ENCODE measurements at regions not wholly inside any gene's neighbourhood (a gene's known extent, or its start where the extent isn't known, plus 50 kb on each side); places are given as distances from the start of the nearest gene placed in this dataset.

DNA sequence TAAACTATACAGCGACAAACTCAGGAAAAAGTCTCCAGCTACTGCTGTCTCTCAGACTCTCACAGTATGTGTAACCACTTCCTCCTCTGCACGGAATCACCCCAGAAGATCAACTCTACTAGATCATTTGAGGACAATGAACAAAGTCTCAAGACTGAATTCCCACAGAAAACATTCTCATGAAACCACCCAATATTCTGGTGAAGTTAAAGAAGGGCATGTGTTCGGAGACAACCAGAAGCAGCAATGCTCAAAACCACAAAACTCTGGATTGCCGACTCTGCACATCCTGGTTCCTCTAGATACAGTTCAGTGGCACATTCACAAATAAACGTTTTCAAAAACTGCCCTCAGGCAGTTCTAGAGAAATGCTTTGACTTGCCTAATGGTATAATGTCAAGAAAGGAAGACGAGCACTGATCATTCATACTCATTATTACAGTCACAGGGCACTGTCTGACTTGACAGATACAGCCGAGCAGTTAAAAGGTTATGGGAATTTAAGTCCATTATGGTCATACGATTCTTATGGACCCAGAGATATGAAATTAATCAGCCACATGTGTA lies 91.9 kb upstream of the STK17B start (continued):
- TF ChIP-seq MBD1 (CRISPR knock-in tag; IDR thresholded peaks at IDR 0.05) = no peak
- TF ChIP-seq NFYB (IDR thresholded peaks at IDR 0.05; ENCODE audit: extremely low read depth, insufficient read length) = no peak
- TF ChIP-seq, protein P1, sequence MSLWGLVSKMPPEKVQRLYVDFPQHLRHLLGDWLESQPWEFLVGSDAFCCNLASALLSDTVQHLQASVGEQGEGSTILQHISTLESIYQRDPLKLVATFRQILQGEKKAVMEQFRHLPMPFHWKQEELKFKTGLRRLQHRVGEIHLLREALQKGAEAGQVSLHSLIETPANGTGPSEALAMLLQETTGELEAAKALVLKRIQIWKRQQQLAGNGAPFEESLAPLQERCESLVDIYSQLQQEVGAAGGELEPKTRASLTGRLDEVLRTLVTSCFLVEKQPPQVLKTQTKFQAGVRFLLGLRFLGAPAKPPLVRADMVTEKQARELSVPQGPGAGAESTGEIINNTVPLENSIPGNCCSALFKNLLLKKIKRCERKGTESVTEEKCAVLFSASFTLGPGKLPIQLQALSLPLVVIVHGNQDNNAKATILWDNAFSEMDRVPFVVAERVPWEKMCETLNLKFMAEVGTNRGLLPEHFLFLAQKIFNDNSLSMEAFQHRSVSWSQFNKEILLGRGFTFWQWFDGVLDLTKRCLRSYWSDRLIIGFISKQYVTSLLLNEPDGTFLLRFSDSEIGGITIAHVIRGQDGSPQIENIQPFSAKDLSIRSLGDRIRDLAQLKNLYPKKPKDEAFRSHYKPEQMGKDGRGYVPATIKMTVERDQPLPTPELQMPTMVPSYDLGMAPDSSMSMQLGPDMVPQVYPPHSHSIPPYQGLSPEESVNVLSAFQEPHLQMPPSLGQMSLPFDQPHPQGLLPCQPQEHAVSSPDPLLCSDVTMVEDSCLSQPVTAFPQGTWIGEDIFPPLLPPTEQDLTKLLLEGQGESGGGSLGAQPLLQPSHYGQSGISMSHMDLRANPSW (CRISPR knock-in tag; IDR thresholded peaks at IDR 0.05) = no peak
- no peak for TF ChIP-seq NFATC3 (IDR thresholded peaks at IDR 0.05)
- 0 out of 2 replicates have a peak, but pooled peaks have one; percentile 13 for TF ChIP-seq NCOR1 (IDR thresholded peaks at IDR 0.05)
- 0 out of 2 replicates have a peak, but pooled peaks have one; percentile 3 for TF ChIP-seq EP300 (IDR thresholded peaks at IDR 0.05; ENCODE audit: low read length)
- no peak for TF ChIP-seq NR2F6 (CRISPR knock-in tag; IDR thresholded peaks at IDR 0.05)
- TF ChIP-seq RERE (CRISPR knock-in tag; IDR thresholded peaks at IDR 0.05; ENCODE audit: borderline replicate concordance) = no peak
- no peak for TF ChIP-seq PHF20 (IDR thresholded peaks at IDR 0.05; ENCODE audit: partially characterized antibody)
- TF ChIP-seq ZNF23 (CRISPR knock-in tag; IDR thresholded peaks at IDR 0.05) = no peak
- TF ChIP-seq ZNF766 (CRISPR knock-in tag; conservative IDR thresholded peaks at IDR 0.05) = 0 out of 2 replicates have a peak, but pooled peaks have one; percentile 33
- TF ChIP-seq FOXM1 (IDR thresholded peaks at IDR 0.05; ENCODE audit: low read depth) = peak; percentile 28; the same call in 1 of the 2 replicates
- no peak for TF ChIP-seq FOXM1 (CRISPR knock-in tag; IDR thresholded peaks at IDR 0.05; ENCODE audit: low read depth)
- TF ChIP-seq FOSL1 (tag; conservative IDR thresholded peaks at IDR 0.05) = no peak
- no peak for TF ChIP-seq ZNF175 (CRISPR knock-in tag; IDR thresholded peaks at IDR 0.05; ENCODE audit: low read depth)
- no peak for TF ChIP-seq MAX (CRISPR knock-in tag; IDR thresholded peaks at IDR 0.05)
- TF ChIP-seq ZNF174 (CRISPR knock-in tag; IDR thresholded peaks at IDR 0.05) = no peak
- no peak for TF ChIP-seq HDAC1 (IDR thresholded peaks at IDR 0.05)
- TF ChIP-seq ZNF384 (IDR thresholded peaks at IDR 0.05; ENCODE audit: low read depth, low read length) = no peak
- no peak for TF ChIP-seq HMGN3 (IDR thresholded peaks at IDR 0.05; ENCODE audit: borderline replicate concordance, extremely low read depth, insufficient read length, low read depth, low read length)
